MM.1S (cell line): ENCODE measurements at regions not wholly inside any gene's neighbourhood (a gene's known extent, or its start where the extent isn't known, plus 50 kb on each side); places are given as distances from the start of the nearest gene placed in this dataset.

Source experiments
- EZH2 ChIP-seq: fragments of 300-600 bp; sonication (generic); optimal IDR thresholded peaks from 2 replicates; pipeline ENCODE3; 2017; ENCODE audit warnings: low read depth, mild to moderate bottlenecking, antibody characterized with exemption, low read length, mixed read lengths
- EZH2phosphoT487 ChIP-seq: fragments of 300-600 bp; sonication (generic); IDR thresholded peaks from 2 replicates; pipeline ENCODE4 v1.6.1; 2018; ENCODE audit warnings: antibody characterized with exemption, low read length
- TF ChIP-seq, protein P1 (sequence below): fragments of 300-600 bp; sonication (generic); IDR thresholded peaks from 2 replicates; pipeline ENCODE4 v1.5.1; 2016; ENCODE audit warnings: antibody characterized with exemption, low read length, mixed read lengths

- TF ChIP-seq, protein P1, sequence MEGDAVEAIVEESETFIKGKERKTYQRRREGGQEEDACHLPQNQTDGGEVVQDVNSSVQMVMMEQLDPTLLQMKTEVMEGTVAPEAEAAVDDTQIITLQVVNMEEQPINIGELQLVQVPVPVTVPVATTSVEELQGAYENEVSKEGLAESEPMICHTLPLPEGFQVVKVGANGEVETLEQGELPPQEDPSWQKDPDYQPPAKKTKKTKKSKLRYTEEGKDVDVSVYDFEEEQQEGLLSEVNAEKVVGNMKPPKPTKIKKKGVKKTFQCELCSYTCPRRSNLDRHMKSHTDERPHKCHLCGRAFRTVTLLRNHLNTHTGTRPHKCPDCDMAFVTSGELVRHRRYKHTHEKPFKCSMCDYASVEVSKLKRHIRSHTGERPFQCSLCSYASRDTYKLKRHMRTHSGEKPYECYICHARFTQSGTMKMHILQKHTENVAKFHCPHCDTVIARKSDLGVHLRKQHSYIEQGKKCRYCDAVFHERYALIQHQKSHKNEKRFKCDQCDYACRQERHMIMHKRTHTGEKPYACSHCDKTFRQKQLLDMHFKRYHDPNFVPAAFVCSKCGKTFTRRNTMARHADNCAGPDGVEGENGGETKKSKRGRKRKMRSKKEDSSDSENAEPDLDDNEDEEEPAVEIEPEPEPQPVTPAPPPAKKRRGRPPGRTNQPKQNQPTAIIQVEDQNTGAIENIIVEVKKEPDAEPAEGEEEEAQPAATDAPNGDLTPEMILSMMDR: no peak
- TF ChIP-seq EZH2 (no peak), EZH2phosphoT487 (no peak)
Observed at GRCh38 chr5:87074072-87074471, 193.6 kb upstream of the RASA1 start.
